Glutamatergic neuron (in vitro differentiated cells): ENCODE measurements at regions not wholly inside any gene's neighbourhood (a gene's known extent, or its start where the extent isn't known, plus 50 kb on each side); places are given as distances from the start of the nearest gene placed in this dataset.

Experiments
- DNase-seq: peaks from one replicate; pipeline ENCODE4 v3.0.0; 2022
- H3K27ac Mint-ChIP-seq: one replicate; pipeline ENCODE4 v1.8.0; 2020; ENCODE audit warnings: mild to moderate bottlenecking, mixed read lengths, inconsistent platforms; ENCODE audit not compliant: unreplicated experiment
- H3K27me3 Mint-ChIP-seq: one replicate; pipeline ENCODE4 v1.8.0; 2020; ENCODE audit warnings: mild to moderate bottlenecking, moderate library complexity, mixed read lengths, inconsistent platforms; ENCODE audit not compliant: unreplicated experiment
- H3K36me3 Mint-ChIP-seq: one replicate; pipeline ENCODE4 v1.8.0; 2020; ENCODE audit warnings: mild to moderate bottlenecking, mixed read lengths, inconsistent platforms; ENCODE audit not compliant: unreplicated experiment
- H3K4me1 Mint-ChIP-seq: one replicate; pipeline ENCODE4 v1.8.0; 2020; ENCODE audit warnings: mild to moderate bottlenecking, low read depth, mixed read lengths, inconsistent platforms; ENCODE audit not compliant: unreplicated experiment
- H3K4me3 Mint-ChIP-seq: one replicate; pipeline ENCODE4 v1.8.0; 2020; ENCODE audit warnings: mild to moderate bottlenecking, mixed read lengths, inconsistent platforms; ENCODE audit not compliant: unreplicated experiment
- H3K9me3 Mint-ChIP-seq: one replicate; pipeline ENCODE4 v1.8.0; 2020; ENCODE audit warnings: mild to moderate bottlenecking, moderate library complexity, mixed read lengths, inconsistent platforms; ENCODE audit not compliant: unreplicated experiment
- CTCF ChIP-seq: fragments of 200-600 bp; sonication (generic); IDR thresholded peaks from one replicate; pipeline ENCODE4 v1.5.0; 2021; ENCODE audit not compliant: partially characterized antibody, unreplicated experiment

DNA sequence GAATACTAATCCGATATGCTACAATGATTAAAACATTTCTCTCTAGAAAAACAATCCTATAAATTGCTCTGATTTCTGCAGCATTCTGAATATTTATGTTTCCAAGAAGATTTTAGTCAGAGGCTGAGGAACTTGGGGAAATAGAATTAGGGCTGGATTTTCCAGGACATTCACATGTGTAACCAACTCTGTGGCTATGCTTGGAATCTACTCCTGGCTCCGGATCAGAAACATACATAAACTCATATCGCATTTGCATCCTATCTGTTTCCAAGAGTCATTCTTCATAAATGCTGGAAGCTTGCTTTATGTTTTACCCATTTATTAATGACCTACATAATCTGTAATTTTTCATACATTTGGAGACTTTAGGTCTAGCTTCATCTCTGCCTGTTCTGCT lies 459.9 kb upstream of the MARCKS start:
- Mint-ChIP-seq H3K9me3 (no peaks in the 10 kb centered on the region), H3K36me3 (no peaks in the 10 kb centered on the region), H3K27ac (no peak overlapping the region), H3K4me1 (no peaks in the 10 kb centered on the region), H3K4me3 (no peak overlapping the region), H3K27me3 (no peaks in the 10 kb centered on the region)
- no peak for DNase-seq
- no peak for TF ChIP-seq CTCF

- no peaks in the 10 kb centered on the region for H3K4me1 Mint-ChIP-seq
- H3K36me3 Mint-ChIP-seq, result no peaks in the 10 kb centered on the region
- TF ChIP-seq CTCF, result no peak
These were observed 455.9 kb upstream of the MARCKS start for GRCh38 chr6:113401231-113401630.

GRCh38 chr6:113402544-113402943 lies 454.6 kb upstream of the MARCKS start:
- Mint-ChIP-seq H3K4me1 (no peaks in the 10 kb centered on the region), H3K27me3 (no peaks in the 10 kb centered on the region), H3K27ac (no peak overlapping the region), H3K36me3 (no peaks in the 10 kb centered on the region), H3K9me3 (no peaks in the 10 kb centered on the region), H3K4me3 (no peak overlapping the region)
- DNase-seq, result no peak
- TF ChIP-seq CTCF, result no peak

More at GRCh38 chr6:113401231-113401630, 455.9 kb upstream of the MARCKS start:
- Mint-ChIP-seq H3K27ac (no peak overlapping the region), H3K9me3 (no peaks in the 10 kb centered on the region), H3K27me3 (no peaks in the 10 kb centered on the region), H3K4me3 (no peak overlapping the region)
- DNase-seq, result no peak

- Mint-ChIP-seq H3K4me1 (no peaks in the 10 kb centered on the region), H3K36me3 (no peaks in the 10 kb centered on the region), H3K27me3 (no peaks in the 10 kb centered on the region), H3K4me3 (no peak overlapping the region), H3K27ac (no peak overlapping the region), H3K9me3 (no peaks in the 10 kb centered on the region)
- no peak for TF ChIP-seq CTCF
- DNase-seq, result no peak
These were observed 453.1 kb upstream of the MARCKS start for GRCh38 chr6:113403966-113404595.

- DNase-seq, result no peak
- Mint-ChIP-seq H3K36me3 (no peaks in the 10 kb centered on the region), H3K9me3 (no peaks in the 10 kb centered on the region), H3K4me3 (no peak overlapping the region), H3K27me3 (no peaks in the 10 kb centered on the region), H3K27ac (no peak overlapping the region), H3K4me1 (no peaks in the 10 kb centered on the region)
- no peak for TF ChIP-seq CTCF
These were observed 451.7 kb upstream of the MARCKS start for GRCh38 chr6:113405326-113406047.
